ENCODE measurements at regions not wholly inside any gene's neighbourhood (a gene's known extent, or its start where the extent isn't known, plus 50 kb on each side); places are given as distances from the start of the nearest gene placed in this dataset.

GRCh38 chr6:79420054-79420453, 117.2 kb downstream of the LCA5 start:
- Histone ChIP-seq H3K27me3 (ENCODE audit: insufficient read depth) (no peaks in the 10 kb centered on the region), H3K4me3 (ENCODE audit: low read depth in 2 of 2, low read length in 1 of 2) (no peak overlapping the region), H3K27ac (ENCODE audit: low read depth in 2 of 2, low read length in 1 of 2) (no peak overlapping the region), H3K9ac (no peak overlapping the region), H3K36me3 (replicated peaks in 1 of 2; ENCODE audit: control insufficient read depth in 1 of 2, insufficient read depth in 2 of 2, low read length in 1 of 2) (no peaks in the 10 kb centered on the region), H3F3A (replicated peaks; ENCODE audit: insufficient read depth) (no peaks in the 10 kb centered on the region), H3K9me2 (no peaks in the 10 kb centered on the region), H3K4me1 (ENCODE audit: control insufficient read depth in 1 of 2, insufficient read depth in 2 of 2, low read depth in 1 of 2, low read length in 1 of 2) (peaks cover 0 to 13% of the 10 kb centered on the region in 2 experiments; a peak in 2 of 4 replicates), H3K79me2 (ENCODE audit: insufficient read depth) (no peaks in the 10 kb centered on the region), H4K20me1 (ENCODE audit: insufficient read depth) (no peaks in the 10 kb centered on the region), H2AFZ (ENCODE audit: low read depth) (no peak overlapping the region), H3K4me2 (no peak overlapping the region), H3K9me3 (no peaks in the 10 kb centered on the region)
- ChIA-PET CTCF (no interaction called here), POLR2A (no interaction called here)
- TF ChIP-seq USF1 (IDR thresholded peaks at IDR 0.05; ENCODE audit: borderline replicate concordance, low read depth) (peak; percentile 78; the same call in 1 of the 2 replicates), REST (IDR thresholded peaks at IDR 0.05; ENCODE audit: low read depth, low read length) (no peak), GATA2 (CRISPR knock-in tag; IDR thresholded peaks at IDR 0.05) (no peak), FOSL2 (IDR thresholded peaks at IDR 0.05; ENCODE audit: borderline replicate concordance, low read depth) (no peak)
- DNase-seq = no peak
- 15% methylated on average over 1 of the region's 1 CpG for WGBS (ENCODE audit: low lambda C conversion rate)

- Histone ChIP-seq H3K36me3 (replicated peaks in 1 of 2; ENCODE audit: control insufficient read depth in 1 of 2, insufficient read depth in 2 of 2, low read length in 1 of 2) (no peaks in the 10 kb centered on the region), H3F3A (replicated peaks; ENCODE audit: insufficient read depth) (no peaks in the 10 kb centered on the region), H2AFZ (ENCODE audit: low read depth) (no peak overlapping the region), H3K9ac (no peak overlapping the region), H3K27me3 (ENCODE audit: insufficient read depth) (no peaks in the 10 kb centered on the region), H3K79me2 (ENCODE audit: insufficient read depth) (no peaks in the 10 kb centered on the region), H3K9me2 (no peaks in the 10 kb centered on the region), H3K9me3 (no peaks in the 10 kb centered on the region), H3K4me1 (ENCODE audit: control insufficient read depth in 1 of 2, insufficient read depth in 2 of 2, low read depth in 1 of 2, low read length in 1 of 2) (peaks cover 0 to 8% of the 10 kb centered on the region in 2 experiments; a peak in 2 of 4 replicates), H3K4me3 (ENCODE audit: low read depth in 2 of 2, low read length in 1 of 2) (no peak overlapping the region), H4K20me1 (ENCODE audit: insufficient read depth) (no peaks in the 10 kb centered on the region), H3K4me2 (no peak overlapping the region), H3K27ac (ENCODE audit: low read depth in 2 of 2, low read length in 1 of 2) (no peak overlapping the region)
- ChIA-PET CTCF (no interaction called here), POLR2A (no interaction called here)
- WGBS (ENCODE audit: low lambda C conversion rate) = 32% methylated on average over 2 of the region's 2 CpGs
- DNase-seq = no peak
- TF ChIP-seq RCOR1 (IDR thresholded peaks at IDR 0.05; ENCODE audit: low read length) (no peak), SMC3 (IDR thresholded peaks at IDR 0.05; ENCODE audit: low read depth, low read length) (no peak), RAD21 (IDR thresholded peaks at IDR 0.05; ENCODE audit: low read length) (no peak), NRF1 (IDR thresholded peaks at IDR 0.05; ENCODE audit: low read depth, low read length) (no peak), RFX5 (IDR thresholded peaks at IDR 0.05; ENCODE audit: low read length) (no peak), SIN3A (IDR thresholded peaks at IDR 0.05; ENCODE audit: borderline replicate concordance, low read depth, low read length) (no peak), POLR2AphosphoS5 (IDR thresholded peaks at IDR 0.05; ENCODE audit: low read depth, low read length) (no peak), USF2 (IDR thresholded peaks at IDR 0.05; ENCODE audit: borderline replicate concordance, low read depth, low read length) (no peak), GATA2 (CRISPR knock-in tag; IDR thresholded peaks at IDR 0.05) (no peak), TCF12 (IDR thresholded peaks at IDR 0.05) (no peak), GABPA (IDR thresholded peaks at IDR 0.05; ENCODE audit: low read depth) (no peak), NFIC (IDR thresholded peaks at IDR 0.05; ENCODE audit: borderline replicate concordance) (no peak), FOXM1 (IDR thresholded peaks at IDR 0.05; ENCODE audit: low read depth) (no peak), TEAD4 (IDR thresholded peaks at IDR 0.05; ENCODE audit: borderline replicate concordance, insufficient read depth) (no peak)
Measured at GRCh38 chr6:79416931-79417330, 120.3 kb downstream of the LCA5 start.

Data from SK-N-SH (cell line).